HepG2 (cell line): ENCODE measurements at regions not wholly inside any gene's neighbourhood (a gene's known extent, or its start where the extent isn't known, plus 50 kb on each side); places are given as distances from the start of the nearest gene placed in this dataset.
A peak's percentile ranks its signal among the peaks of the same experiment; 100 is the strongest.

Source experiments
- AGO2 ChIP-seq: fragments of 200-400 bp; formaldehyde crosslinking; optimal IDR thresholded peaks from 2 replicates; pipeline ENCODE3; 2017; ENCODE audit warnings: mild to moderate bottlenecking, low read depth, low read length, moderate library complexity
- ARID5B ChIP-seq: IDR thresholded peaks from 2 replicates; pipeline ENCODE4 v1.4.0; 2020; ENCODE audit warnings: mild to moderate bottlenecking, missing genetic modification reagents
- E2F1 ChIP-seq: sonication (generic); formaldehyde crosslinking; IDR thresholded peaks from 2 replicates; pipeline ENCODE4 v1.5.0; 2020; ENCODE audit warnings: missing genetic modification reagents
- FOSL2 ChIP-seq: sonication (generic); formaldehyde crosslinking; IDR thresholded peaks from 2 replicates; pipeline ENCODE4 v1.4.0; 2020; ENCODE audit warnings: missing genetic modification reagents
- FOXO1 ChIP-seq: sonication (generic); formaldehyde crosslinking; IDR thresholded peaks from 2 replicates; pipeline ENCODE4 v1.4.0; 2020; ENCODE audit warnings: missing genetic modification reagents
- ISL2 ChIP-seq: sonication (generic); formaldehyde crosslinking; IDR thresholded peaks from 2 replicates; pipeline ENCODE4 v1.5.0; 2020; ENCODE audit warnings: missing genetic modification reagents
- KAT7 ChIP-seq: IDR thresholded peaks from 2 replicates; pipeline ENCODE4 v1.6.1; 2018; ENCODE audit warnings: borderline replicate concordance, missing compliant biosample characterization
- KMT2B ChIP-seq: IDR thresholded peaks from 2 replicates; pipeline ENCODE4 v1.6.1; 2016; ENCODE audit warnings: missing genetic modification reagents, missing compliant biosample characterization
- MBD4 ChIP-seq: IDR thresholded peaks from 2 replicates; pipeline ENCODE4 v1.6.1; 2012; ENCODE audit warnings: low read length, inconsistent platforms, borderline replicate concordance
- NCOA2 ChIP-seq: sonication (generic); formaldehyde crosslinking; IDR thresholded peaks from 2 replicates; pipeline ENCODE4 v1.8.0; 2022; ENCODE audit warnings: inconsistent platforms
- NR2C2 ChIP-seq: sonication (generic); formaldehyde crosslinking; IDR thresholded peaks from 2 replicates; pipeline ENCODE4 v1.4.0; 2020; ENCODE audit warnings: missing genetic modification reagents, mild to moderate bottlenecking, moderate library complexity, borderline replicate concordance
- NR2F2 ChIP-seq: IDR thresholded peaks from 2 replicates; pipeline ENCODE4 v1.6.1; 2012; ENCODE audit warnings: low read depth, inconsistent platforms, borderline replicate concordance
- PAWR ChIP-seq: sonication (generic); formaldehyde crosslinking; IDR thresholded peaks from 2 replicates; pipeline ENCODE4 v1.4.0; 2020; ENCODE audit warnings: missing genetic modification reagents, mild to moderate bottlenecking, borderline replicate concordance
- PLRG1 ChIP-seq: fragments of 450-650 bp; conservative IDR thresholded peaks from 2 replicates; pipeline ENCODE4 v1.6.1; 2016
- PRPF4 ChIP-seq: fragments of 200-400 bp; formaldehyde crosslinking; IDR thresholded peaks from 2 replicates; pipeline ENCODE4 v1.6.1; 2016; ENCODE audit warnings: low read length, low read depth; ENCODE audit not compliant: poor library complexity, severe bottlenecking
- RBM22 ChIP-seq: fragments of 200-400 bp; formaldehyde crosslinking; optimal IDR thresholded peaks from 2 replicates; pipeline ENCODE3; 2017; ENCODE audit warnings: mild to moderate bottlenecking, low read length, moderate library complexity
- U2AF2 ChIP-seq: fragments of 200-400 bp; formaldehyde crosslinking; IDR thresholded peaks from 2 replicates; pipeline ENCODE4 v1.6.1; 2017; ENCODE audit warnings: low read depth, mild to moderate bottlenecking, low read length
- XBP1 ChIP-seq: sonication (generic); formaldehyde crosslinking; IDR thresholded peaks from 2 replicates; pipeline ENCODE4 v1.5.0; 2020; ENCODE audit warnings: missing genetic modification reagents
- ZNF274 ChIP-seq: sonication (generic); formaldehyde crosslinking; IDR thresholded peaks from 2 replicates; pipeline ENCODE4 v1.5.1; 2020; ENCODE audit warnings: mild to moderate bottlenecking, missing genetic modification reagents
- ZNF331 ChIP-seq: sonication (generic); formaldehyde crosslinking; IDR thresholded peaks from 2 replicates; pipeline ENCODE4 v1.4.0; 2020; ENCODE audit warnings: missing genetic modification reagents
- ZNF616 ChIP-seq: sonication (generic); formaldehyde crosslinking; IDR thresholded peaks from 2 replicates; pipeline ENCODE4 v1.5.0; 2020; ENCODE audit warnings: low read depth, mild to moderate bottlenecking, missing genetic modification reagents
- ZNF720 ChIP-seq: sonication (generic); formaldehyde crosslinking; IDR thresholded peaks from 2 replicates; pipeline ENCODE4 v1.4.0; 2020; ENCODE audit warnings: missing genetic modification reagents
- ZNF770 ChIP-seq: sonication (generic); formaldehyde crosslinking; IDR thresholded peaks from 2 replicates; pipeline ENCODE4 v1.5.0; 2020; ENCODE audit warnings: mild to moderate bottlenecking, missing genetic modification reagents
- ZNF773 ChIP-seq: sonication (generic); formaldehyde crosslinking; IDR thresholded peaks from 2 replicates; pipeline ENCODE4 v1.4.0; 2020; ENCODE audit warnings: missing genetic modification reagents, borderline replicate concordance
- ZNF800 ChIP-seq: sonication (generic); formaldehyde crosslinking; IDR thresholded peaks from 2 replicates; pipeline ENCODE4 v1.4.0; 2020; ENCODE audit warnings: missing genetic modification reagents

- no peak for TF ChIP-seq ZNF800 (CRISPR knock-in tag)
- no peak for TF ChIP-seq ZNF274 (CRISPR knock-in tag)
- no peak for TF ChIP-seq KMT2B (CRISPR knock-in tag)
- no peak for TF ChIP-seq MBD4
- no peak for TF ChIP-seq ZNF720 (CRISPR knock-in tag)
- TF ChIP-seq ISL2, result 0 out of 2 replicates have a peak, but pooled peaks have one; percentile 30
- no peak for TF ChIP-seq PLRG1
- TF ChIP-seq E2F1 (CRISPR knock-in tag), result no peak
- TF ChIP-seq ZNF331 (CRISPR knock-in tag), result no peak
- TF ChIP-seq ZNF616 (CRISPR knock-in tag), result no peak
- TF ChIP-seq PRPF4, result no peak
- TF ChIP-seq RBM22, result no peak
- TF ChIP-seq AGO2, result no peak
- TF ChIP-seq U2AF2, result no peak
- no peak for TF ChIP-seq PAWR (CRISPR knock-in tag)
- no peak for TF ChIP-seq ZNF773
- TF ChIP-seq FOXO1 (CRISPR knock-in tag), result peak; percentile 24; the same call in 1 of the 2 replicates
- peak; percentile 55; the same call in 1 of the 2 replicates for TF ChIP-seq NR2F2
- TF ChIP-seq NR2C2, result 0 out of 2 replicates have a peak, but pooled peaks have one; percentile 20
- TF ChIP-seq FOSL2, result 0 out of 2 replicates have a peak, but pooled peaks have one; percentile 19
- TF ChIP-seq NCOA2, result peak; percentile 47; the same call in 1 of the 2 replicates
- peak; percentile 38; the same call in 1 of the 2 replicates for TF ChIP-seq ARID5B (CRISPR knock-in tag)
- no peak for TF ChIP-seq ZNF770 (CRISPR knock-in tag)
- TF ChIP-seq XBP1 (CRISPR knock-in tag), result no peak
- TF ChIP-seq KAT7 (CRISPR knock-in tag), result no peak
Observed at GRCh38 chr10:78639629-78640028, 429.1 kb upstream of the ZMIZ1 start (continued).
